ENCODE measurements at regions not wholly inside any gene's neighbourhood (a gene's known extent, or its start where the extent isn't known, plus 50 kb on each side); places are given as distances from the start of the nearest gene placed in this dataset.

GRCh38 chr3:16658004-16658924, 53.0 kb upstream of the DAZL start:
- DNase-seq (ENCODE audit: low spot score): no peak

- DNase-seq (ENCODE audit: low spot score): no peak
These were observed 53.9 kb upstream of the DAZL start for GRCh38 chr3:16658925-16659793.

GRCh38 chr3:16663854-16664712, 58.9 kb upstream of the DAZL start:
- DNase-seq (ENCODE audit: low spot score): no peak

DNA sequence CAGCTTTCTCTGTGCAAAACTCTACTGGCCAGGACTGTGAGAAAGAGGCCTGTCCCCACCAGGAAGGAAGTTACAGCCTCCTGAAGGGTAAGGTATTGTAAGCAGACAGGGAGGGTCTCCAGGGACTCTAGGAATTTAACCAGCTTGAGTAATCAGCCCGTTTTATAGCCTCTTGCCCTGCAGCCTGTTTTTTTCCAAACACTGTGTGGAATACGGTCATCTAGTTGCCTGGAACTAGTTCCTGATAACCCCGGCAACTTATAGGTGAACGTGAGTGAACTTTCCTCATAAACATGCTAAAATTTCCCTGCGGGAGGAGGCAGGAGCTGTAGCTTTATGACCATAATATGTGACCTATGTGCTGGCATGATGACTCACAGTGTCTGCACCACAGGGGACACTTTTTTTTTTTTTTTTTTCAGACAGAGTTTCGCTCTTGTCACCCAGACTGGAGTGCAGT, 60.1 kb upstream of the DAZL start:
- DNase-seq (ENCODE audit: low spot score): no peak

DNA sequence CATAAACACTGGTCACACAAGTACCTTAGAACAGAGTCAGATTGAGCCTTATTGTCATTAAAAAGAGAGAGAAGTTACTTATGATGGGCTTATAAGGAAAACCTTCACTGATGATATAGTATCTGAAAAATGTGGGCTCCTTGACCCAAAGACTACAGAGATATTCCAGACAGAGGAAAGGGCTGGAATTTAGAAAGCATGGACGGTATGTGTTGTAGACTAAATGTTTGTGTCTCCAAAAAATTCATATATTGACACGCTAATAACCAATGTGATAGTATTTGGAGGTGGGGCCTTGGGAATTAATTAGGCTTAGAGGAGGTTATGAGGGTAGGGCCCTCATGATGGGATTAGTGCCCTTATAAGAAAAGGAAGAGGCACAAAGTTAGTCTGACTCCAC, 61.0 kb upstream of the DAZL start:
- no peak for DNase-seq (ENCODE audit: low spot score)

GRCh38 chr3:16667633-16668032, 62.4 kb upstream of the DAZL start:
- no peak for DNase-seq (ENCODE audit: low spot score)

DNA sequence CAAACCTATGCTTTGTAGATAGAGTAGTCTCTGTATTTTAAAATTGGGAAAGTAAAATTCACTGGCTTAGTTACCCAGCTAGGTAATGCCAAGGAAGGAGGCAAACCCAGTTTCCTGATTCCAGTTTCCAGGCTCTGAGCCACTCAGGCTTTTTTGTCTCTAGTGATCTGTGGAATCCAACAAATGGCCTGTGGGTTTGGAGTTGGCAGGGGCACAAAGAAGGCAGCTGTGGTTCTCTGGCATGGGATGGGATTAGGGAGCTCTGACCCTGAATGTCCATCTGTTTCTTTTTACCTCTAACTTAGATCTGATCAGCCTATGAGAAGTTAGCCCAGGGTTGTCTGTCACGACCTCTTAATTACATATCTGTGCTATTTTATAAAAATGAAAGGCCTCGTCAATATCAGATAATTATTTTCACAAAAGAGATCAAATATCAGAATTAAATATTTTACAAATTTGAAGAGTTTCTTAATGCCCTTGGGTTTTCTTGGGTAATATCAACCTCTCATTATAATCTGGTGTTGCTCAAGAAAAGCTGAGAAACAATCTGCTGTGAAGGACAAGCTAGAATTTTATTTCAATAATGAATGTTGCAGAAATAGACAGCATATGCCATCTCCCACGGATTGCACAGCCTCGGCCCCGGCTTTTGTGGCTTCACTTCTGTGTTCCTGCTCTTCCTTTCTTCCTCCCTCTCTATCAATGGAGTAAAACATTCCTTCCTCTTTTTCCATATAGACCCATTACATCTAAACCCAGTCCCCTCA, 63.7 kb upstream of the DAZL start:
- no peak for DNase-seq (ENCODE audit: low spot score)

GRCh38 chr3:16670191-16670590, 65.0 kb upstream of the DAZL start:
- no peak for DNase-seq (ENCODE audit: low spot score)

- no peak for DNase-seq (ENCODE audit: low spot score)
These were observed 66.5 kb upstream of the DAZL start for GRCh38 chr3:16671690-16672089.

- DNase-seq (ENCODE audit: low spot score): no peak
These were observed 68.3 kb upstream of the DAZL start for GRCh38 chr3:16673530-16673929.

DNA sequence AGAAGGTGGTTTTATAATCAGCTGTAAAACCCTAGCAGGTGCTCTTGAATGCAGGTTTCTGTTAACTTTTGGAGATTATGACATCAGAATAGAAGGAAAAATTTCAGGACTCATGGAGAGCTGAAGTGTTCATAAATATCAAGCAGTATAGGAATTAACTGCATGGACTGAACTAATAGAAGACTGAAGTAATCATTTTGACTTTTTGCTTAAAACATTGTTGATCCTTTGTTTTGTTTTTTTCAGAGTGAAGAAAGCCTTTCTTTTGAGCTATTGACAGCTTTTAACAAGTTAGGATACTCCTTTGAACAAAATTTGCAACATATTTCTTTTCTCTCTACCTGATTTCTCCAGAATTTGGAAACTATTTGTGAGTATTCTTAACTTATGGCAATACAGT, 70.6 kb upstream of the DAZL start:
- no peak for DNase-seq (ENCODE audit: low spot score)

DNA sequence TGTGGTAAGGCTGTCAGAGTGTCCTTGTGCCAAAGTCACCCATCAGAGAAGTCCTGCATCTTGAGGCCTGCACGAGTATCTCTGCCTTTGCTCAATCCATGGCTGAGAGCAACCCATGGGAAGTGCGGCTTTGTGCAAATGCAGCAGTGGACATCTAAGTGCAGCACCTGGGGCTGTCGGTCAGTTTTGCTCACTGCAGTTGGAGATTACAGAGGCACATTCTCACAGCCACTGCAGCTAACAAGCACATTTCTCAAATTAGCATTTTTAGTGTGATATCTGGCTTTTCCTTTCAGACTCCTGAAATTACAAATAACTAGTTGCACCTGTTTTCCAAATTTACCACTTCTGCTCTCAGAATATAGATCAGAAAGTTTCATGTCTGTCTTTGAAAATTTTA, 81.5 kb upstream of the DAZL start:
- DNase-seq (ENCODE audit: low spot score): no peak

- DNase-seq (ENCODE audit: low spot score): no peak
These were observed 82.0 kb upstream of the DAZL start for GRCh38 chr3:16687221-16687620.

- no peak for DNase-seq (ENCODE audit: low spot score)
These were observed 87.5 kb upstream of the DAZL start for GRCh38 chr3:16692486-16693344.

GRCh38 chr3:16693820-16694219, 88.6 kb upstream of the DAZL start:
- no peak for DNase-seq (ENCODE audit: low spot score)

DNA sequence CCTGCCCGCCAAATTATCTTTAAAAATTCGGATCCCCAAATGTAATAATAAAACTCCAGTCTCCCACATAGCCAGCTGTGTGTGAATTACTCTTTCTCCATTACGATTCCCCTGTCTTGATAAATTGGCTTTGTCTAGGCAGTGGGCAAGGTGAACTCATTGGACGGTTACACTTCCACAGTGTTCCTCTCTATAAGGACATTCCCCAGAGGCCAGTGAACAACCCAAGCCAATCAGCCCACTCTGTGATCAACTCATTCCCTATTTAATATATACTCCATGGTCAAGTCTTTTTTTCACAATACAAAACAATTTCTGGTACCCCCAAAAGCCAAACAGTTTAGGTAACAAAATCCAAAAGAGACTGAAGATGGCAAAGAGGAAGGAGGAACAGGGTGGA, 90.5 kb upstream of the DAZL start:
- DNase-seq (ENCODE audit: low spot score): no peak

- DNase-seq (ENCODE audit: low spot score): no peak
These were observed 92.4 kb upstream of the DAZL start for GRCh38 chr3:16697443-16698147.

GRCh38 chr3:16700651-16701050, 95.4 kb upstream of the DAZL start:
- no peak for DNase-seq (ENCODE audit: low spot score)

DNA sequence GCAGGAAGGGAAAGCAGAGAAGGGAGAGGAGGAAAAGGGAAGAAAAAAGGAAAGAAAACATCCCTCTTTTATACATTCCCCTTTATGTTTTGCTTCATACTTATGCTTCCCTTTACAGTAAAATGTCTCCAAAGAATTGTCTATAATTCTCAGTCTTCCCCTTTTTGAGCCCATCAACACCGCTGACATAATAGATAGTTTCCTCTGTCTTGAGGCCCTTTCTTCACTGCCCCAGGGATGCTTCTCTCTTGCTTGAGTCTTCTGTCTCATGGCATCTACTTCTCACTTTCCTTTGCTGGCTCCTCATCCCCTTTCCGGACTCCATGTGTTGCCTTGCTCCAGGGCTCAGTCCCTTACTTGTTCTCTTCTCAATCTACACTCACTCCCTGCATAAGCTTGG, 99.7 kb upstream of the DAZL start:
- no peak for DNase-seq (ENCODE audit: low spot score)

- DNase-seq (ENCODE audit: low spot score): no peak
These were observed 102.0 kb upstream of the DAZL start for GRCh38 chr3:16707260-16707659.

Measured in COLO829 (cell line).